NB4 (cell line): ENCODE measurements at regions not wholly inside any gene's neighbourhood (a gene's known extent, or its start where the extent isn't known, plus 50 kb on each side); places are given as distances from the start of the nearest gene placed in this dataset.

ENCODE experiments used
- CTCF ChIP-seq: IDR thresholded peaks from one replicate; pipeline ENCODE4 v1.5.1; 2012; ENCODE audit warnings: low read depth, low read length
- MAX ChIP-seq: IDR thresholded peaks from 2 replicates; pipeline ENCODE4 v1.6.1; 2011; ENCODE audit warnings: low read depth, low read length
- POLR2A ChIP-seq: IDR thresholded peaks from 2 replicates; pipeline ENCODE4 v1.6.1; 2011; ENCODE audit warnings: mild to moderate bottlenecking; ENCODE audit not compliant: insufficient read length; ENCODE audit errors: extremely low read depth

GRCh38 chr16:85266857-85267256 is 154.6 kb upstream of the CIBAR2 start:
- TF ChIP-seq POLR2A (no peak), CTCF (no peak), MAX (no peak)
